NAMALWA (cell line): ENCODE measurements at regions not wholly inside any gene's neighbourhood (a gene's known extent, or its start where the extent isn't known, plus 50 kb on each side); places are given as distances from the start of the nearest gene placed in this dataset.
A peak's percentile ranks its signal among the peaks of the same experiment; 100 is the strongest.
"Not testable (repeated sequence)": the region's sequence is repeated elsewhere in the genome, so short reads cannot be mapped to it uniquely, and the experiment has no call there.

Experiments used
- DNase-seq: peaks from one replicate; pipeline ENCODE4 v3.0.0-alpha.2; 2015; ENCODE audit warnings: low spot score

DNA sequence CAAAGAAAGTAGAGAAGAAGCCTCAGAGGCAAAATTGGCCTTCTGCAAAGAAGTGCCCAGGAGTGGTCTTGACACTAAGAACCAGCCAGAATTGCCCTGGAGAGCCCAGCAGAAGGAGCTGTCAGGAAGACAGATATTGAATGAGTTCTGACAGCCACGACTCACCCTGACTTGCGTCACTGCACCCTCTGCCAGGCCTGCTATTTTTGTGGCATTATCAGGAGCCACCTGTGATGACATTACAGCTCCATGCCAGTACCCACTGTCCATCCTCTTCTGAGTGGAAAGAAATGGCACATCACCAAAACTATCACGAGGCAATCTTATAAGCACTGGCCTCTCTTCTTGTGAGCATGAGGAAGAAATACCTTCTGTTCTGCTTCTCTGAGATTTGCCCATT is 67.7 kb downstream of the SMIM20 start:
- DNase-seq, result no peak

- no peak for DNase-seq
Measured at GRCh38 chr4:25982962-25983361, 68.9 kb downstream of the SMIM20 start.

DNA sequence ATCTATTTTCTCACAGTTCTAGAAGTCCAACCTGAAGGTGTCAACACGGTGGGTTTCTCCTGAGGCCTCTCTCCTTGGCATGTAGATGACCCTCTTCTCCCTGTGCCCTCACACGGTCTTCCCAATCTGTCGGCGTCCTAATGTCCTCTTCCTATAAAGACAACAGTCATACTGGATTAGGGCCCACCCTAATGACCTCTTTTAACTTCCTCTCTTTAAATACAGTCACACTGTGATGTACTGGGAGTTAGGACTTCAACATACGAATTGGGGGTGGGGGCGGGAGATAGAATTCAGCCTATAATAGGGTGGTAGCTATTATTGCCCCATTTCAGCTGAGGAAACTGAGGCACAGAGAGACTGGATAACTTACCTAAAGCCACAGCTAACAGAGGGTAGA is 70.2 kb downstream of the SMIM20 start:
- no peak for DNase-seq

GRCh38 chr4:25984796-25985195 is 70.8 kb downstream of the SMIM20 start:
- DNase-seq, result no peak

DNA sequence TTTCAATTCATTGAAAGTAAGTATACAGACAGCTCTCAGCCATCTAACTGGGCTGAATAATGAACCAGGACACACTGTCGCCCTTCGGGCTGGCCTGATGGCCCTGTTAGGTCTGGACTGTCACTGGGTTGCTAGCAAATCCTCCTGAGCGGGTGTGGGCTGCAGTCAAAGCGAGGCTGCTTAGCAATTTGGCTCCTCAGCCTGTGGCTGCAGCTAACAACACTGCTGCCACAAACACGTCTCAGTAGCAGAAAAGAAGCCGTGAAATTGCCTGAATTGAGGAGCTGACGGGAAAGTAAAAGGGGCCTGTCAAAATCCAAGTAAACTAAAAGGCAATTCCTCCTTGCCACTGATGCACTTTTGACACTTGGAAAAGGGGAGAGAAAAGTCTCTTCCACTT is 72.8 kb downstream of the SMIM20 start:
- DNase-seq, result no peak

DNA sequence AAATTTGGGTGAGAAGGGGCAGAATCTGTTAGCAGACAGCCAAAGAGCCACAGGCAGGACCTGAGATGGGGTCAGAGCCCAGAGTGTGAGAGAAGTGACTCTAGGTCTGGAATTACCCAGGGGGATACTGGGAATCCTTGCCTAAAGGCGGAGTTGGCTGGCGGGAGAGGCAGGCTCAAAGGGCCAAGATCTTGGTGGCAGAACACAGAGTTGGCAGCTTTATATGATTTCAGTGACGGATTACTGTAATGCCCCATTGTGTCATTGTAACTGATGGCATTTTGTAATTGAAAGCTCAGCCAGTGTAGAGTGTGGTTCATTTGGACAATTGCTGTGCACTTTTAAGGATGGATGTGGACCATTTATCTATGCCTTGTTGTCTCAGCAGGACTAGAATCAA is 77.3 kb downstream of the SMIM20 start:
- no peak for DNase-seq

DNA sequence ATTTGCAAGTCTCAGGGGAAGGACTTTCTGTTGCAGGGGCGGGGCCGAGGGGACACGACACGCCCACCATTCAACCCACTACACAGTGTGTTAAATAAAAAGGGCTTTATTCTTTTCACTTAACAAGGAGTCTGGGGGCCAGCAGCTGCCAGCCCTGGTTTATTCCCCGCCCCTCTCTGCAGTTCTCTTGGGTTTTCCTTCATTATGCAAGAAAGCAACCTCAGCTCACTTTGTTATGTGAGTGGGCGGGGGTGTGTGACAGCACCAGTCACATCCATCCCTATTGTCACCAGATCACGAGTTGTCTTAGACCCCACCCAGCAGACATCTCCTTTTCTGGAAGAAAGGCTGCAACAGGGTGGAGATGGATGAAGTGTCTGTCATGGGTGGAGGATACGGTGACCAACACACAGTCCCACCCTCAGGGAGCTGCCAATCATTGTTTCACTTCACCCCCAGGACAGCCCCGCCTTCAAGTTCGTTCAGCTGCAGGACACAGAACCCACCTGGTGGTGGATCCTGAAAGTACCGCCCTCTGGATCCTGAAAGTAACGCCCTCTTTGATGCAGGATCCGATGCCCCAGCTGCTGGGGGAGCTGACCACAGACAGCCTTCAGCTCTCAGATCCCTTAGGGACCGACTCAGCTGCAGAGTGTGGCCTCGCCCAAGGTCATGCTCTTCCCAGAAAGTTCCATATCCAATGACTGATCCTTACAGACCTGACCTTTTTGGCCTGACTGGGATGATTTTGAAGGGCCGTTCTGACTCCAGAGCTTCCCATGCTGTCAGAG is 79.6 kb downstream of the SMIM20 start:
- DNase-seq, result peak; percentile 46

- DNase-seq, result not testable (repeated sequence)
Measured at GRCh38 chr4:25994577-25994976, 80.6 kb downstream of the SMIM20 start.

GRCh38 chr4:26000274-26000950 is 86.4 kb downstream of the SMIM20 start:
- no peak for DNase-seq

DNA sequence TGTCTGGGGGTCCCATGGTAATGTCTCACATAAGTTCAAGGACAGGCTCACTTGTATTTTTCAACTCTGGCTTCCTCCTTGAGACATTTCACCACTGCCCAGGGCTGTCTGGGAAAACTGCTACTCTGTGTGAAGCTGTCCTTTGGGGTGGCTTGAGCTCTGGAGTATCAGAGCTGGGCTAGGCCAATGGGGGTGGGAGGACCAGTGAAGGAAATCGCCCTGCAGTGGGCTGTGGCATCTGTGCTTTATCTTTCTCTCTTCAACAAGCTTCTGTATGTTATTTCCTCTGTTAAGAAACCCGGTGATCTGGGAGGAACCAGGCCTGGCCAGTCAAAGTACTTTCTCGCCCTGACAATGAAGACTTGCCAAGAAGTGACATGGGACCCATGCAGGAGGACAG is 87.4 kb downstream of the SMIM20 start:
- DNase-seq, result no peak

GRCh38 chr4:26001816-26002215 is 87.8 kb downstream of the SMIM20 start:
- DNase-seq, result no peak

DNA sequence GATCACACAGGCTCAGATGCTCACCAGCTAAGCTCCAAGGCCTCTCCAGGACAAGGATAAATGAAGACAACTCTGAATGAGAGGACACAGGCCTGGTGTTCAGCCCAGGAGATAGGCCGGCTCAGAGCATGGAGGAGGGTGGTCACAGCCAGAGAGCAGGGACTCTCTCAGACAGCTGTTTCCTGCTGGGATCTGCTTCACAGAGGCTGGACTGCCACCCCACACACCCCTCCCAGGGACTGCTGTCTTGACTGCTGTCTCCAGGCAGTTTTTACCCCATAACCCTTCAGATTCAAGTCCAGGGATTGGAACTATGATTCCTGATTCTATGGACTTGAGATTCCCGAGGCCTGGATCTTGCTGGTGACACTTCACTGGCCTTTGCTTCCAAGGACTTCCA is 89.0 kb downstream of the SMIM20 start:
- DNase-seq, result no peak

DNA sequence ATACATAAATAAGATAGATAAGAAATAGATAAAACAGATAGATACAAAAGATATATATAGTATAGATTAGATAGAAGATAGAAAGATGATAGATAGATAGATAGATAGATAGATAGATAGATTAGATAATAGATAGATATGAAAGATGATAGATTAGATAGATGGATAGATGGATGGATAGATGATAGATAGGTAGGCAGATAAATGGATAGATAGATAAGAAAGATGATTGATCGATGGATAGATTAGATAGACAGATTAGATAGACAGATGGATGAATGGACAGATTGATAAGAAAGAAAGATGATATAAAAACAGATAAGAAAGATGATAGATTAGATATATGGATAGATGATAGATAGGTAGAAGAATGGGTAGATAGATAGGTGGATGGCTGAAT is 90.3 kb downstream of the SMIM20 start:
- DNase-seq, result no peak

GRCh38 chr4:26005764-26006163 is 91.7 kb downstream of the SMIM20 start:
- DNase-seq, result no peak

- DNase-seq, result no peak
Measured at GRCh38 chr4:26008737-26009136, 94.7 kb downstream of the SMIM20 start.

DNA sequence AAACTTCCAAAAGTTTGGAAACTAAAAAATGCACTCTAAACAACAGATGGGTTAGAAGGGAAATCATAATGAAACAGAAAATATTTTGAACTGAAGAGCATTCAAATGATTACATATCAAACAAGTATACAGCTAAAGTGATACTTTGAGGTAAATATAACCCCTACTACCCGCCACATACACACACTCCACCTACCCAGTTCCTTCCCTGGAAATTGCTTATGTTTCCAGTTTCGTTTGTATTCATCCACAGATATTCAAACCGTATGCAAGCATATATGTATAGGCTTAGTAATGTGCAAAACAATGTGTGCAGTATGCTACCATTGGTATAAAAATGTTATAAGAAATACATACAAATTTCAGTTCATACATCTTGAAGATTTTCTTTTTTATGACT is 95.5 kb downstream of the SMIM20 start:
- no peak for DNase-seq

GRCh38 chr4:26010304-26010703 is 96.3 kb downstream of the SMIM20 start:
- no peak for DNase-seq

GRCh38 chr4:26013629-26014028 is 99.6 kb downstream of the SMIM20 start:
- DNase-seq, result no peak

DNA sequence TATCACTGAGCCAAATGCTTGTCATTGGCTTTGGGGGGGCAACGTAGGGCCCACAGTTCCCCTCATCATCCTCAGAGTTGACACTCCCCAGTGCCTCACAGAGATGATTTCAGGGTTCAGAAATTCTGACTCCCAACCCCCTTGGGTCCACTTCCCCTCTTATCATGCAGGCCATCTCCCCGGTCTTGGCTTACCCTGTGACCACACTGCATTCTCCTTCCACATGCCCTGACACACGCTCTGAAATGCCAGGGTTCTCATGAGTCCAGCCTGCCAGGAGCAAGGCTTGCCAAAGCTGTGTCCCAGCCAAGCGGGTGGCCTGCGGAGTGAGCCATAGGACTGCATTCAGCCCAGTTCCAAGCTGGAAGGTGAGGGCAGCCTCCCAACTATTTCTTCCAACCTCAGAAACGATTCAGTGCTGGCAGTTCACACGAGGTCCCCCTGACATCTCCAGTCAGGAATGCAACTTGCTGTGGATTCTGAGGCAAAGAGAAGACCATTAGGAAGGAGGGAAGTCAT is 101.2 kb downstream of the SMIM20 start:
- DNase-seq, result no peak

DNA sequence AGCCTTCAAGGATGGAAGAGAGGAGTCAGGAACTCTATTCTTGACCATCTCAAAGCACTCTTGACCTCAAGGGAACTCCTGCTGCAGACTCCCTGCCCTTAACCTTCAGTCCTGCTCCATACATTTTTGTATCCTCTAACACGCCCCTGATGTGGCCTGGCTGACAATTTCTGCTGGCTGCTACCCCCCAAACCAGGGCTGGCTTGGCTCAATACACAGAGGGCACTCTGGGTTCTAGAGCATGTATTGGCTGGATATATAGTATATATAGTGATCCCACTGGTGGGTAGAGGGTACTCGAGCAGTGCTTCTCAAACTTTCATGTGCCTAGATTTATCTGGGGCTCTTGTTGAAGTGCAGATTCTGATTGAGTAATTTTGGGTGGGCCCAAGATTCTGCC is 101.9 kb downstream of the SMIM20 start:
- DNase-seq, result no peak

GRCh38 chr4:26017531-26017930 is 103.5 kb downstream of the SMIM20 start:
- no peak for DNase-seq

- not testable (repeated sequence) for DNase-seq
Measured at GRCh38 chr4:26017961-26018700, 104.1 kb downstream of the SMIM20 start.
